ENCODE measurements at regions not wholly inside any gene's neighbourhood (a gene's known extent, or its start where the extent isn't known, plus 50 kb on each side); places are given as distances from the start of the nearest gene placed in this dataset.

GRCh38 chr2:189287982-189288521 lies 108.5 kb upstream of the COL5A2 start:
- Mint-ChIP-seq H3K36me3 (ENCODE audit: low read depth) (peaks cover 32% of the 10 kb centered on the region), H3K4me3 (no peak overlapping the region)

DNA sequence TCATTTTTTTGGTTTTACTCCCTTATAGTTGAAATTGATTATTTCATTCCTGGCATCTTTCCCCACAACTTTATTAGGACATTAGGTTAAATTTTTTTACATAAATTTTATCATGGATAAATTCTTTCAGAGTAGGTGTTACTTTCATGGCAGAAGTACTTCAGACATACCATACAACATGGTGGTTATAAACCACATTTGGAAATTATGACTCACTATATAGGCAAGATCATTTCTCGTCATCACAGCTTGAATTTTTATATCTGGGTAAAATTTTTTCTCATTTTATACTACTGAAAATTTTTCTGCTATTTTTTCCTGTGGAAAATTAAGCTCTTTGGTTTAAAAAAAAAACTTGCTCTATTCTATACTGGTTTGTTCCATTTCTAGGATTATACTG lies 111.9 kb upstream of the COL5A2 start:
- peak overlapping the region; percentile 51 for H3K4me3 Mint-ChIP-seq

More at GRCh38 chr2:189287982-189288521, 108.5 kb upstream of the COL5A2 start:
- Mint-ChIP-seq H3K9me3 (peaks cover 10% of the 10 kb centered on the region), H3K27ac (peak overlapping the region; percentile 97), H3K27me3 (no peaks in the 10 kb centered on the region), H3K4me1 (ENCODE audit: low read depth) (peaks cover 83% of the 10 kb centered on the region)

GRCh38 chr2:189293164-189293563 lies 113.6 kb upstream of the COL5A2 start:
- no peak overlapping the region for H3K4me3 Mint-ChIP-seq
- peaks cover 72% of the 10 kb centered on the region for H3K4me1 Mint-ChIP-seq (ENCODE audit: low read depth)
- peak overlapping the region; percentile 67 for H3K27ac Mint-ChIP-seq
- H3K9me3 Mint-ChIP-seq, result peaks cover 10% of the 10 kb centered on the region
- H3K27me3 Mint-ChIP-seq, result no peaks in the 10 kb centered on the region
- peaks cover 32% of the 10 kb centered on the region for H3K36me3 Mint-ChIP-seq (ENCODE audit: low read depth)

More for the DNA sequence above, 111.9 kb upstream of the COL5A2 start:
- no peaks in the 10 kb centered on the region for H3K27me3 Mint-ChIP-seq
- H3K4me1 Mint-ChIP-seq (ENCODE audit: low read depth), result peaks cover 72% of the 10 kb centered on the region
- peaks cover 10% of the 10 kb centered on the region for H3K9me3 Mint-ChIP-seq
- H3K36me3 Mint-ChIP-seq (ENCODE audit: low read depth), result peaks cover 32% of the 10 kb centered on the region
- peak overlapping the region; percentile 95 for H3K27ac Mint-ChIP-seq

- peak overlapping the region; percentile 11 for H3K4me3 Mint-ChIP-seq
- H3K36me3 Mint-ChIP-seq (ENCODE audit: low read depth), result no peaks in the 10 kb centered on the region
- peak overlapping the region; percentile 86 for H3K27ac Mint-ChIP-seq
- no peaks in the 10 kb centered on the region for H3K27me3 Mint-ChIP-seq
- H3K4me1 Mint-ChIP-seq (ENCODE audit: low read depth), result peaks cover 81% of the 10 kb centered on the region
- H3K9me3 Mint-ChIP-seq, result no peaks in the 10 kb centered on the region
Measured at GRCh38 chr2:189297446-189297845, 117.9 kb upstream of the COL5A2 start.

DNA sequence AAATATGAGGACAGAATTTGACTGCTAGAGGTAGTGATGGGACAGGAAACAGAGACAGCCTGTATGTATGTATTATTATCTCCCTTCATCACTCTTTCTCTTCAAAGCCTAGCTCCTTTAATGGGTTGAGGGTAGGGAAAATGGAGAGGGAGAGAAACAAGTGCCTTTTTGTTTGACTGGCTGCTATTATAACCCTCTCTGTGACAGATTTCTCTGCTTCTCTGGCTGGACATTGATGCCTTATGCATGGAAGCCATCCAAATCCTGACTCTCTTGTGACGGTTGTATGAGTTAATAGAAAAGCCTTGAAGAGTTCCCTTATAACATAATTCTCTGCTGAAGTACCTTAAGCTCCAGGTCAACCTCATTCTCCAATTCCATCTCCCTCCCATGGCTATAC lies 118.5 kb upstream of the COL5A2 start:
- Mint-ChIP-seq H3K4me3 (no peak overlapping the region), H3K27me3 (no peaks in the 10 kb centered on the region), H3K9me3 (no peaks in the 10 kb centered on the region), H3K27ac (peak overlapping the region; percentile 86), H3K36me3 (ENCODE audit: low read depth) (no peaks in the 10 kb centered on the region), H3K4me1 (ENCODE audit: low read depth) (peaks cover 86% of the 10 kb centered on the region)

DNA sequence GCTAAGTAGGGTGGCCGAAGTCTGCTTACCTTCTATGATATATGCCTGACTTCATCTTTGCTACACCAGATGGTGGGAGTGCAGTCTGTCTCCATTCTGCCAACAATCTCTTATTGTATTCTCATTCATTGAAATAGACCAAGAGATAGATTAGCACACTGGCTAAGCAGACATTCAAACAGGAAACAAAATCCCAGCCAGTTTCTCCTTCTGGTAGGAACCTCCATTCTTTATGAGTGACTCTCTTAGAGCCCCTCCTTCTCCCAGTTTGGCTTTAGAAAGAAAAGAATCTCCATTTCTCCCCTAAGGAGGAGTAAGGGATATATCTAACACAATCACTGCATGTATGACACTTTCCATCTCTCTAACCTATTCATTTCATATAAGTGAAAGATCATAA lies 118.9 kb upstream of the COL5A2 start:
- no peaks in the 10 kb centered on the region for H3K27me3 Mint-ChIP-seq
- peak overlapping the region; percentile 86 for H3K27ac Mint-ChIP-seq
- no peaks in the 10 kb centered on the region for H3K36me3 Mint-ChIP-seq (ENCODE audit: low read depth)
- H3K4me1 Mint-ChIP-seq (ENCODE audit: low read depth), result peaks cover 90% of the 10 kb centered on the region
- no peak overlapping the region for H3K4me3 Mint-ChIP-seq
- no peaks in the 10 kb centered on the region for H3K9me3 Mint-ChIP-seq

- Mint-ChIP-seq H3K4me1 (ENCODE audit: low read depth) (peaks cover 97% of the 10 kb centered on the region), H3K9me3 (no peaks in the 10 kb centered on the region), H3K27me3 (no peaks in the 10 kb centered on the region), H3K27ac (peak overlapping the region; percentile 96), H3K4me3 (no peak overlapping the region), H3K36me3 (ENCODE audit: low read depth) (peaks cover 7% of the 10 kb centered on the region)
Measured at GRCh38 chr2:189299974-189300373, 120.4 kb upstream of the COL5A2 start.

DNA sequence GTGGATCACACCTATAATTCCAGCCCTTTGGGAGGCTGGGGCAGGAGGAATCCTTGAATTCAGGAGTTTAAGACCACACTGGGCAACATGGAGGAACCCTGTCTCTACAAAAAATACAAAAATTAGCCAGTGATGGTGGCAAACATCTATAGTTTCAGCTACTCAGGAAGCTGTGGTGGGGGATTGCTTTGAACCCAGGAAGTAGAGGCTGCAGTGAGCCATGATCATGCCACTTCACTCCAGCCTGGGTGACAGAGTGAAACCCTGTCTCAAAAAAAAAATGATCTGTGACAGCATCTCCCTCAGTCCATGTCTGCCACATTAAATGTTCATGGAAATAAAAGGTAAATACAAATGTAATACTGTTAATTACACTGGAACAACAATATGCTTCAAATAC lies 121.4 kb upstream of the COL5A2 start:
- Mint-ChIP-seq H3K27me3 (no peaks in the 10 kb centered on the region), H3K4me1 (ENCODE audit: low read depth) (peaks cover 96% of the 10 kb centered on the region), H3K9me3 (no peaks in the 10 kb centered on the region), H3K27ac (peak overlapping the region; percentile 96), H3K4me3 (peak overlapping the region; percentile 8), H3K36me3 (ENCODE audit: low read depth) (peaks cover 9% of the 10 kb centered on the region)

DNA sequence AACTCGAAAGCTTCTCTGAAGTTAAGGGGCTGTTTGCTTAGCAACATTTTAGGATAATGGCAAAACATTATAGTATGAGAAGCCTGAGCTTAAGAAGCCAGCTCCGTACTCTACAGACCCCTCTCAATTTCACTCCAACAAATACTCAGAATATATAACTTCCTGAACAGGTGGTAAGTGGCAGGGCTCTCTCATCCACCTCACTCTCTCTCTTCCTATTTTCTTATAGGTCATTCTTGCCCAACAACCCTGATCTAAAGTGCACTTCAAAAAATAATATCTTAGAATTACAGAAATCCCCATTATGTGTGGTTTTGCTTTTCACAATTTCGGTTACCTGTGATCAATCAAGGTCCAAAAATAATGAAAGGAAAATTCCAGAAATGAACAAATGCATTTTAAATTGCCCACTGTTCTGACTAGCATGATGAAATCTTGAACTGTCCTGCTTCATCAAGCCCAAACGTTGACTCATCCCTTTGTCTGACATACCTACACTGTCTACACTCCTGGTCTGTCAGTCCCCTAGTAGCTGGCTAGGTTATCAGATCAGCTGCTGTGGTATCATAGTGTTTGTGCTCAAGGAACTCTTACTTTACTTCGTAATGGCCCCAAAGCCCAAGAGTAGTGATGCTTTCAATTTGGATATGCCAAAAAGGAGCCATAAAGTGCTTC lies 122.8 kb upstream of the COL5A2 start:
- peaks cover 9% of the 10 kb centered on the region for H3K36me3 Mint-ChIP-seq (ENCODE audit: low read depth)
- H3K27me3 Mint-ChIP-seq, result no peaks in the 10 kb centered on the region
- peaks cover 88% of the 10 kb centered on the region for H3K4me1 Mint-ChIP-seq (ENCODE audit: low read depth)
- H3K27ac Mint-ChIP-seq, result peak overlapping the region; percentile 98
- H3K9me3 Mint-ChIP-seq, result no peaks in the 10 kb centered on the region
- H3K4me3 Mint-ChIP-seq, result peak overlapping the region; percentile 58

DNA sequence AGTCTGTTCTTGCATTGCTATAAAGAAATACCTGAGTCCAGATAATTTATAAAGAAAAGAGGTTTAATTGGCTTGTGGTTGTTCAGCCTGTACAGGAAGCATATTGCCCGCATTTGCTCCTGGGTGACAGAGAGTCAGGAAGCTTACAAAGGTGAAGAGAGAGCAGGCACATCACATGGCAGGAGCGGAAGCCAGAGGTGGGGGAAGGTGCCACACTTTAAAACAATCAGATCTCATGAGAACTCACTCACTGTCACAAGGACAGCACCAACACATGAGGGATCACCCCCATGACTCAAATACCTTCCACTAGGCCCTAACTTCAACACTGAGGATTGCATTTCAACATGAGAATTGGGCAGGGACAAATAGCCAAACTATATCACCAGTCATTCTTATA lies 124.8 kb upstream of the COL5A2 start:
- Mint-ChIP-seq H3K9me3 (peaks cover under 1% of the 10 kb centered on the region), H3K36me3 (ENCODE audit: low read depth) (peaks cover 9% of the 10 kb centered on the region), H3K27ac (peak overlapping the region; percentile 98), H3K4me1 (ENCODE audit: low read depth) (peaks cover 77% of the 10 kb centered on the region), H3K27me3 (no peaks in the 10 kb centered on the region), H3K4me3 (peak overlapping the region; percentile 11)

GRCh38 chr2:189305291-189305943 lies 125.9 kb upstream of the COL5A2 start:
- Mint-ChIP-seq H3K4me1 (ENCODE audit: low read depth) (peaks cover 74% of the 10 kb centered on the region), H3K4me3 (no peak overlapping the region), H3K9me3 (peaks cover 3% of the 10 kb centered on the region), H3K27ac (peak overlapping the region; percentile 98), H3K27me3 (no peaks in the 10 kb centered on the region), H3K36me3 (ENCODE audit: low read depth) (peaks cover 9% of the 10 kb centered on the region)

DNA sequence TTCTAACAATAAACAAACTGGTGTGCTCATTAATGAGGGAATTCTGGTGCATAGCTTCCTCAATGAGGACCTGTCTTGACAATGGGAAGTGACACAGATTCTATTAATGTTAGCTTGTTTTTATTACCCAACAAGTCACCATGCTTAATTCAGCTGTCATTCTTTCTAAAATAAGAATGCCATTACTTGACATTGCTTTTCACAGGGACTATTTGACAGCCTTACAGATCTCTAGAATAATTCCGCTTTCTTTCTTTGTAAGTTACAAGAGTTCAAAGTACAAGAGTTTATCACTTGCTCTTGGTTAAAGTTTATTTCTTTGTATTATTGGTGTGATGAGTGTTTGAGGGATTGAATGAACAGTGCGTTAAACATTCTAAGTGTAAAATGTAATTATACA lies 127.0 kb upstream of the COL5A2 start:
- peaks cover 68% of the 10 kb centered on the region for H3K4me1 Mint-ChIP-seq (ENCODE audit: low read depth)
- peak overlapping the region; percentile 8 for H3K27ac Mint-ChIP-seq
- H3K36me3 Mint-ChIP-seq (ENCODE audit: low read depth), result peaks cover 9% of the 10 kb centered on the region
- no peak overlapping the region for H3K4me3 Mint-ChIP-seq
- no peaks in the 10 kb centered on the region for H3K27me3 Mint-ChIP-seq
- peaks cover 3% of the 10 kb centered on the region for H3K9me3 Mint-ChIP-seq

- Mint-ChIP-seq H3K4me3 (no peak overlapping the region), H3K36me3 (ENCODE audit: low read depth) (peaks cover 9% of the 10 kb centered on the region), H3K9me3 (peaks cover 3% of the 10 kb centered on the region), H3K27me3 (no peaks in the 10 kb centered on the region), H3K27ac (peak overlapping the region; percentile 34), H3K4me1 (ENCODE audit: low read depth) (peaks cover 69% of the 10 kb centered on the region)
Measured at GRCh38 chr2:189308056-189308790, 128.7 kb upstream of the COL5A2 start.

DNA sequence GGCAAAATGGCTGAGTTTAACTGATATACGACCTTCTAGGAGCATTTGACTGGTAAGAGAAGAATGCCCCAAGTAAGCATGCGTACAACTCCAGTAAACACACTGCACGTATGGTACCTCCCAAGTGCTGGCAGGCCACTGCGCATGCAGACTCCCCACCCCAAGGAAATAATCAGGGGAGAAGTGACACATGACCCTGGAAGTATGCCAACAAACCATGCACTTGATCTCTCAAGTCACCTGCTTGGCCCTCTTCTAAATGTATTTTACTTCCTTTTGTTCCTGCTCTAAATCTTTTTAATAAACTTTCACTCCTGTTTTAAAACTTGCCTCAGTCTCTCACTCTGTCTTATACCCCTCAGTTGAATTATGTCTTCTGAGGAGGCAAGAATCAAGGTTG lies 129.8 kb upstream of the COL5A2 start:
- H3K4me1 Mint-ChIP-seq (ENCODE audit: low read depth), result peaks cover 69% of the 10 kb centered on the region
- H3K27ac Mint-ChIP-seq, result peak overlapping the region; percentile 29
- no peak overlapping the region for H3K4me3 Mint-ChIP-seq
- H3K9me3 Mint-ChIP-seq, result peaks cover 3% of the 10 kb centered on the region
- H3K27me3 Mint-ChIP-seq, result no peaks in the 10 kb centered on the region
- H3K36me3 Mint-ChIP-seq (ENCODE audit: low read depth), result peaks cover 8% of the 10 kb centered on the region

DNA sequence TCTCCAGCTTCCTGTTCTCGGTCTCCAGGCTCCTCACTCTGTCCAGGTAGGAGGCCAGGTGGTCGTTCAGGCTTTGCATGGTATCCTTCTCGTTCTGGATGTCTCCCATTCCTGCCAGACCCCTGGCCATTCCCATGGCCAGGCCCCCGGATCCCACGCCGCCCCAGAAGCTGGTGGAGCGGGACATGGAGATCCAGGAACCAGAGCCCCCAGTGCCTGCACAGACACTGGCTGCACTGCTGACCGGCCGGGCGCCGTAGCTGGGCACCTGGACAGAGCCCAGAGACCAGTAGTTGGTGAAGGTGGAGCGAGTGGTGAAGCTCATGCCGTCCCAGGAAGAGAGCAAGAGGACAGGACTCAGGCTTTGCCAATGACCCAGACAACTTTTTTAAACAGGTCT lies 129.1 kb upstream of the WDR75 start:
- H3K9me3 Mint-ChIP-seq, result peaks cover 10% of the 10 kb centered on the region
- H3K4me3 Mint-ChIP-seq, result peak overlapping the region; percentile 22
- H3K4me1 Mint-ChIP-seq (ENCODE audit: low read depth), result peaks cover 51% of the 10 kb centered on the region
- no peaks in the 10 kb centered on the region for H3K27me3 Mint-ChIP-seq
- no peaks in the 10 kb centered on the region for H3K36me3 Mint-ChIP-seq (ENCODE audit: low read depth)
- peak overlapping the region; percentile 64 for H3K27ac Mint-ChIP-seq
